GM23248 (cell line): ENCODE measurements at regions not wholly inside any gene's neighbourhood (a gene's known extent, or its start where the extent isn't known, plus 50 kb on each side); places are given as distances from the start of the nearest gene placed in this dataset.

ENCODE experiments used
- DNase-seq: peaks from one replicate; pipeline ENCODE4 v3.0.0-alpha.2; 2015
- H2AFZ ChIP-seq: fragments of 200-600 bp; sonication (generic); 2 replicates; pipeline ENCODE4 v1.6.1; 2016; ENCODE audit warnings: antibody characterized with exemption
- H3F3A ChIP-seq: fragments of 200-600 bp; sonication (generic); 2 replicates; pipeline ENCODE4 v1.6.1; 2016; ENCODE audit warnings: mild to moderate bottlenecking, antibody characterized with exemption, mixed run types; ENCODE audit not compliant: insufficient read depth
- H3K27ac ChIP-seq: fragments of 200-600 bp; sonication (generic); 2 replicates; pipeline ENCODE4 v1.5.1; 2016; ENCODE audit warnings: mild to moderate bottlenecking
- H3K27me3 ChIP-seq: fragments of 200-600 bp; sonication (generic); replicated peaks from 2 replicates; pipeline ENCODE4 v1.6.1; 2016; ENCODE audit warnings: mild to moderate bottlenecking; ENCODE audit not compliant: insufficient read depth
- H3K36me3 ChIP-seq: fragments of 200-600 bp; sonication (generic); 2 replicates; pipeline ENCODE4 v1.6.1; 2016; ENCODE audit warnings: low read depth, mild to moderate bottlenecking
- H3K4me1 ChIP-seq: fragments of 200-600 bp; sonication (generic); 2 replicates; pipeline ENCODE4 v1.6.1; 2016; ENCODE audit warnings: mild to moderate bottlenecking; ENCODE audit not compliant: insufficient read depth
- H3K4me2 ChIP-seq: fragments of 200-600 bp; sonication (generic); one replicate; pipeline ENCODE4 v1.6.1; 2016; ENCODE audit warnings: mild to moderate bottlenecking; ENCODE audit not compliant: unreplicated experiment
- H3K4me3 ChIP-seq: fragments of 200-600 bp; sonication (generic); 2 replicates; pipeline ENCODE4 v1.5.1; 2016; ENCODE audit warnings: mild to moderate bottlenecking
- H3K79me2 ChIP-seq: fragments of 200-600 bp; sonication (generic); 2 replicates; pipeline ENCODE4 v1.6.1; 2016; ENCODE audit warnings: mild to moderate bottlenecking; ENCODE audit not compliant: insufficient read depth
- H3K9ac ChIP-seq: fragments of 200-600 bp; sonication (generic); 2 replicates; pipeline ENCODE4 v1.6.1; 2016; ENCODE audit warnings: mild to moderate bottlenecking
- H3K9me2 ChIP-seq: fragments of 200-600 bp; sonication (generic); 2 replicates; pipeline ENCODE4 v1.6.1; 2016; ENCODE audit warnings: mixed run types, mild to moderate bottlenecking, moderate library complexity; ENCODE audit not compliant: insufficient read depth
- H3K9me3 ChIP-seq: fragments of 200-600 bp; sonication (generic); one replicate; pipeline ENCODE4 v1.6.1; 2017; ENCODE audit warnings: low read depth
- H4K20me1 ChIP-seq: fragments of 200-600 bp; sonication (generic); 2 replicates; pipeline ENCODE4 v1.6.0; 2016; ENCODE audit not compliant: insufficient read depth
- EZH2 ChIP-seq: fragments of 200-600 bp; sonication (generic); IDR thresholded peaks from 2 replicates; pipeline ENCODE4 v1.6.1; 2018; ENCODE audit warnings: antibody characterized with exemption, mild to moderate bottlenecking; ENCODE audit not compliant: insufficient read depth, poor library complexity, severe bottlenecking
- EZH2phosphoT487 ChIP-seq: fragments of 200-600 bp; sonication (generic); IDR thresholded peaks from 2 replicates; pipeline ENCODE4 v1.6.1; 2018; ENCODE audit warnings: antibody characterized with exemption, moderate library complexity, mild to moderate bottlenecking, low read depth; ENCODE audit not compliant: insufficient read depth
- WGBS, 2 experiments: methylation state at CpG; one replicate each; pipeline ENCODE4 v1.1.6; 2015 to 2017; ENCODE audit warnings: low lambda C conversion rate in 2 of 2, low coverage in 1 of 2; ENCODE audit errors: missing lambda C conversion rate in 2 of 2; 5-methylcytosine and 5-hydroxymethylcytosine counted together
- in situ Hi-C: fragments of 300-500 bp; cut with MboI; formaldehyde crosslinking; loops from 2 replicates; pipeline ENCODE4 v1.15.0; 2020

GRCh38 chr7:22551768-22552513 lies 52.0 kb upstream of the STEAP1B start:
- no peak for DNase-seq
- H3K9me3 ChIP-seq = no peaks in the 10 kb centered on the region
- in situ Hi-C loops = loop anchor here (10.0 kb wide), 1 partner anchor 503 kb away; no protein-coding TSS in a partner anchor
- H3K4me2 ChIP-seq = no peak overlapping the region
- H3K9me2 ChIP-seq = no peaks in the 10 kb centered on the region
- H3K36me3 ChIP-seq = no peaks in the 10 kb centered on the region
- no peak overlapping the region for H3K27ac ChIP-seq
- no peaks in the 10 kb centered on the region for H3K4me1 ChIP-seq
- no peak overlapping the region for H3K9ac ChIP-seq
- no peaks in the 10 kb centered on the region for H3F3A ChIP-seq
- H2AFZ ChIP-seq = no peak overlapping the region
- H4K20me1 ChIP-seq = no peaks in the 10 kb centered on the region
- H3K27me3 ChIP-seq = peaks cover 26% of the 10 kb centered on the region
- TF ChIP-seq EZH2phosphoT487 (no peak), EZH2 (no peak)
- H3K79me2 ChIP-seq = no peaks in the 10 kb centered on the region
- WGBS, 2 experiments = 85 to 87% methylated on average over 8 of the region's 8 CpGs
- no peak overlapping the region for H3K4me3 ChIP-seq

- H3K4me2 ChIP-seq = peak overlapping the region; percentile 82
- in situ Hi-C loops = loop anchor here (10.0 kb wide), 1 partner anchor 504 kb away; no protein-coding TSS in a partner anchor
- peak overlapping the region; percentile 74; the same call in 1 of the 2 replicates for H2AFZ ChIP-seq
Measured at GRCh38 chr7:22550514-22551030, 50.6 kb upstream of the STEAP1B start.

GRCh38 chr7:22549667-22550513 lies 49.9 kb upstream of the STEAP1B start:
- no peaks in the 10 kb centered on the region for H3K79me2 ChIP-seq
- H2AFZ ChIP-seq = peak overlapping the region; percentile 74
- H3F3A ChIP-seq = no peaks in the 10 kb centered on the region
- in situ Hi-C loops = loop anchor here (10.0 to 25.0 kb wide), 2 partner anchors 505 to 687 kb away; partner anchors contain the start of gene GPNMB
- H3K36me3 ChIP-seq = no peaks in the 10 kb centered on the region
- H4K20me1 ChIP-seq = no peaks in the 10 kb centered on the region
- H3K9ac ChIP-seq = peak overlapping the region; percentile 9
- no peak overlapping the region for H3K27ac ChIP-seq
- 4 to 6% methylated on average over 45 to 48 of the region's 48 CpGs for WGBS, 2 experiments
- no peaks in the 10 kb centered on the region for H3K9me2 ChIP-seq
- H3K4me3 ChIP-seq = peak overlapping the region; percentile 66
- H3K4me2 ChIP-seq = peak overlapping the region; percentile 82
- H3K27me3 ChIP-seq = peaks cover 42% of the 10 kb centered on the region
- no peaks in the 10 kb centered on the region for H3K4me1 ChIP-seq
- H3K9me3 ChIP-seq = no peaks in the 10 kb centered on the region
- DNase-seq = peak; percentile 59
- TF ChIP-seq EZH2 (no peak), EZH2phosphoT487 (no peak)

More at GRCh38 chr7:22550514-22551030, 50.6 kb upstream of the STEAP1B start:
- 31 to 39% methylated on average over 6 of the region's 6 CpGs for WGBS, 2 experiments
- no peaks in the 10 kb centered on the region for H3K36me3 ChIP-seq
- TF ChIP-seq EZH2 (no peak), EZH2phosphoT487 (no peak)
- H3F3A ChIP-seq = no peaks in the 10 kb centered on the region
- no peaks in the 10 kb centered on the region for H4K20me1 ChIP-seq
- H3K9ac ChIP-seq = no peak overlapping the region
- no peaks in the 10 kb centered on the region for H3K9me2 ChIP-seq
- peak; percentile 9 for DNase-seq
- H3K9me3 ChIP-seq = no peaks in the 10 kb centered on the region
- peak overlapping the region; percentile 66 for H3K4me3 ChIP-seq
- no peaks in the 10 kb centered on the region for H3K4me1 ChIP-seq
- H3K27ac ChIP-seq = no peak overlapping the region
- peaks cover 36% of the 10 kb centered on the region for H3K27me3 ChIP-seq
- no peaks in the 10 kb centered on the region for H3K79me2 ChIP-seq
